ENCODE measurements at regions not wholly inside any gene's neighbourhood (a gene's known extent, or its start where the extent isn't known, plus 50 kb on each side); places are given as distances from the start of the nearest gene placed in this dataset.

- Histone ChIP-seq H3K27ac (ENCODE audit: low read depth, low read length) (no peak overlapping the region), H3K4me3 (ENCODE audit: low read depth, low read length) (no peak overlapping the region), H3K9me3 (ENCODE audit: control insufficient read depth, insufficient read depth, low read length) (no peaks in the 10 kb centered on the region), H3K27me3 (ENCODE audit: control insufficient read depth, insufficient read depth, low read length) (no peaks in the 10 kb centered on the region), H3K4me1 (ENCODE audit: control insufficient read depth, insufficient read depth, low read length) (no peaks in the 10 kb centered on the region), H3K36me3 (ENCODE audit: control insufficient read depth, insufficient read depth, low read length) (no peaks in the 10 kb centered on the region)
- WGBS (ENCODE audit: insufficient coverage) = 83% methylated on average over 1 of the region's 2 CpGs
- DNase-seq (ENCODE audit: low read depth in 4 of 6, low spot score in 6 of 6) = no peak
Measured at GRCh38 chr2:150153646-150154307, 333.7 kb downstream of the RND3 start.

GRCh38 chr2:150152230-150152629 lies 335.2 kb downstream of the RND3 start:
- Histone ChIP-seq H3K27me3 (ENCODE audit: control insufficient read depth, insufficient read depth, low read length) (no peaks in the 10 kb centered on the region), H3K9me3 (ENCODE audit: control insufficient read depth, insufficient read depth, low read length) (no peaks in the 10 kb centered on the region), H3K27ac (ENCODE audit: low read depth, low read length) (no peak overlapping the region), H3K4me3 (ENCODE audit: low read depth, low read length) (no peak overlapping the region), H3K4me1 (ENCODE audit: control insufficient read depth, insufficient read depth, low read length) (no peaks in the 10 kb centered on the region), H3K36me3 (ENCODE audit: control insufficient read depth, insufficient read depth, low read length) (no peaks in the 10 kb centered on the region)
- DNase-seq (ENCODE audit: low read depth in 4 of 6, low spot score in 6 of 6) = no peak
- WGBS (ENCODE audit: insufficient coverage) = no CpG with 5 or more reads among the region's 2 CpGs

- Histone ChIP-seq H3K4me1 (ENCODE audit: control insufficient read depth, insufficient read depth, low read length) (no peaks in the 10 kb centered on the region), H3K27me3 (ENCODE audit: control insufficient read depth, insufficient read depth, low read length) (no peaks in the 10 kb centered on the region), H3K27ac (ENCODE audit: low read depth, low read length) (no peak overlapping the region), H3K36me3 (ENCODE audit: control insufficient read depth, insufficient read depth, low read length) (no peaks in the 10 kb centered on the region), H3K9me3 (ENCODE audit: control insufficient read depth, insufficient read depth, low read length) (no peaks in the 10 kb centered on the region), H3K4me3 (ENCODE audit: low read depth, low read length) (no peak overlapping the region)
- WGBS (ENCODE audit: insufficient coverage) = no CpG with 5 or more reads among the region's 2 CpGs
- no peak for DNase-seq (ENCODE audit: low read depth in 4 of 6, low spot score in 6 of 6)
Measured at GRCh38 chr2:150150144-150150543, 337.3 kb downstream of the RND3 start.

GRCh38 chr2:150147889-150148683 lies 339.4 kb downstream of the RND3 start:
- H3K4me1 ChIP-seq (ENCODE audit: control insufficient read depth, insufficient read depth, low read length) = no peaks in the 10 kb centered on the region
- H3K9me3 ChIP-seq (ENCODE audit: control insufficient read depth, insufficient read depth, low read length) = no peaks in the 10 kb centered on the region
- no peak overlapping the region for H3K27ac ChIP-seq (ENCODE audit: low read depth, low read length)
- 78% methylated on average over 4 of the region's 6 CpGs for WGBS (ENCODE audit: insufficient coverage)
- no peaks in the 10 kb centered on the region for H3K27me3 ChIP-seq (ENCODE audit: control insufficient read depth, insufficient read depth, low read length)
- no peak for DNase-seq (ENCODE audit: low read depth in 4 of 6, low spot score in 6 of 6)
- H3K36me3 ChIP-seq (ENCODE audit: control insufficient read depth, insufficient read depth, low read length) = no peaks in the 10 kb centered on the region
- H3K4me3 ChIP-seq (ENCODE audit: low read depth, low read length) = no peak overlapping the region

GRCh38 chr2:150146879-150147278 lies 340.6 kb downstream of the RND3 start:
- Histone ChIP-seq H3K27ac (ENCODE audit: low read depth, low read length) (no peak overlapping the region), H3K36me3 (ENCODE audit: control insufficient read depth, insufficient read depth, low read length) (no peaks in the 10 kb centered on the region), H3K9me3 (ENCODE audit: control insufficient read depth, insufficient read depth, low read length) (no peaks in the 10 kb centered on the region), H3K27me3 (ENCODE audit: control insufficient read depth, insufficient read depth, low read length) (no peaks in the 10 kb centered on the region), H3K4me1 (ENCODE audit: control insufficient read depth, insufficient read depth, low read length) (no peaks in the 10 kb centered on the region), H3K4me3 (ENCODE audit: low read depth, low read length) (no peak overlapping the region)
- WGBS (ENCODE audit: insufficient coverage) = no CpG with 5 or more reads among the region's 1 CpG
- DNase-seq (ENCODE audit: low read depth in 4 of 6, low spot score in 6 of 6) = no peak

DNA sequence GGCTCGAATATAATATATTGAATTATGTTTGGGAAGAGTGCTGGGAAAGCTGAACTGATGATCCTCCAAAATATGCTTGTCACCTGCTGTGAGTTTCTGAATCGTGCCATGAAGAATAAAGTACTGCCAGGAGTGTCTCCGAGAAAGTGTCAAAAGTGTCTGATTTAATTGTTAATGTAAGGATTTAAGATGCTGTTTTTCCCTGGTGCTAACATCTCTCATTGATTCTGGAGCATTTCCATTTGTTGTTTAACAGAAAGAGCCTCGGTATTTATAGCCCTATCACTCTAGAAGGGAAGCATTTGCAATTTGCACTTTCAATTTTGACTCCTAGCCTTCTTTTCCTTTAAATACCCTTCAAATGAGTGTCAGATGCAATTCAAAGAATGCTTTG lies 342.2 kb downstream of the RND3 start:
- peak in 1 of 6 donors; percentile 55 for DNase-seq (ENCODE audit: low read depth in 4 of 6, low spot score in 6 of 6)
- H3K36me3 ChIP-seq (ENCODE audit: control insufficient read depth, insufficient read depth, low read length) = no peaks in the 10 kb centered on the region
- no peaks in the 10 kb centered on the region for H3K27me3 ChIP-seq (ENCODE audit: control insufficient read depth, insufficient read depth, low read length)
- 39% methylated on average over 4 of the region's 4 CpGs for WGBS (ENCODE audit: insufficient coverage)
- H3K9me3 ChIP-seq (ENCODE audit: control insufficient read depth, insufficient read depth, low read length) = no peaks in the 10 kb centered on the region
- H3K4me1 ChIP-seq (ENCODE audit: control insufficient read depth, insufficient read depth, low read length) = no peaks in the 10 kb centered on the region
- no peak overlapping the region for H3K27ac ChIP-seq (ENCODE audit: low read depth, low read length)
- no peak overlapping the region for H3K4me3 ChIP-seq (ENCODE audit: low read depth, low read length)

DNA sequence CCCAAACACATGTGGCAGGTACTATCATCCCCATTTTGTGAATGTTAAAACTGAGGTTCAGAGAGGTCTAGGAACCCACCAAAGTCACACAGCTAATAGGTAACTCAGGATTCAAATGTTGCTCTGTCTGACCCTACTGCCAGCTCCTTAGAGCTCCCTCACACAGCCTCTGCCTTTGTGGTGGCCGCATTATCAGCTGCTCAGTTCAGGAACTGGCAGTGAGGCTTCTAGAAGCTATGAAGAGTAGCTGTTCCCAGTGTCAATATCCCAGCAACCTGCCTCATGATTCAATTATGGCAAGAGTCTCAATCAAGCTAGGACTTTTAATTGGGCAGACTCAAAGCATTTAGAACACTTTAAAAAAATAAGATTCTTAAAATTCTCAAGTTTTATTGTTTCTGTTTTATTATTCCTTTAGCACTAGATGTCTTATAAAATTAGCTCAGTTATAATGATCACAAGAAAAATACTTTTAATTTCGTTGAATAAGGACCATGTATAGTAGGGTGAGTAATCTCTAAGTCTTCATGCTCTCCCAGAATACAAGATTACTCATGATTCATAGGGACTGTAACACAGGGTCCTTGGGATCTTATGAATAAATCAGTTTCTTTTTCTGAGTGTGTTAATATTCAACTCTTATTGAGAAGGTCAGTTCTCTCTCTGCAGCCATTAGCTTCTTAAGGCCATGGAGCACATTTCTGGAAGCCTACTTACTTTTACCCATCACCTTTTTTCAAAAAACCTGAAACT lies 342.7 kb downstream of the RND3 start:
- Histone ChIP-seq H3K27ac (ENCODE audit: low read depth, low read length) (no peak overlapping the region), H3K4me1 (ENCODE audit: control insufficient read depth, insufficient read depth, low read length) (no peaks in the 10 kb centered on the region), H3K36me3 (ENCODE audit: control insufficient read depth, insufficient read depth, low read length) (no peaks in the 10 kb centered on the region), H3K9me3 (ENCODE audit: control insufficient read depth, insufficient read depth, low read length) (no peaks in the 10 kb centered on the region), H3K27me3 (ENCODE audit: control insufficient read depth, insufficient read depth, low read length) (no peaks in the 10 kb centered on the region), H3K4me3 (ENCODE audit: low read depth, low read length) (no peak overlapping the region)
- no peak for DNase-seq (ENCODE audit: low read depth in 4 of 6, low spot score in 6 of 6)
- no CpG with 5 or more reads among the region's 2 CpGs for WGBS (ENCODE audit: insufficient coverage)

GRCh38 chr2:150143087-150143536 lies 344.4 kb downstream of the RND3 start:
- H3K4me3 ChIP-seq (ENCODE audit: low read depth, low read length) = no peak overlapping the region
- no peaks in the 10 kb centered on the region for H3K36me3 ChIP-seq (ENCODE audit: control insufficient read depth, insufficient read depth, low read length)
- H3K9me3 ChIP-seq (ENCODE audit: control insufficient read depth, insufficient read depth, low read length) = no peaks in the 10 kb centered on the region
- no peak overlapping the region for H3K27ac ChIP-seq (ENCODE audit: low read depth, low read length)
- no peak for DNase-seq (ENCODE audit: low read depth in 4 of 6, low spot score in 6 of 6)
- H3K4me1 ChIP-seq (ENCODE audit: control insufficient read depth, insufficient read depth, low read length) = no peaks in the 10 kb centered on the region
- WGBS (ENCODE audit: insufficient coverage) = 95% methylated on average over 4 of the region's 7 CpGs
- H3K27me3 ChIP-seq (ENCODE audit: control insufficient read depth, insufficient read depth, low read length) = no peaks in the 10 kb centered on the region

DNA sequence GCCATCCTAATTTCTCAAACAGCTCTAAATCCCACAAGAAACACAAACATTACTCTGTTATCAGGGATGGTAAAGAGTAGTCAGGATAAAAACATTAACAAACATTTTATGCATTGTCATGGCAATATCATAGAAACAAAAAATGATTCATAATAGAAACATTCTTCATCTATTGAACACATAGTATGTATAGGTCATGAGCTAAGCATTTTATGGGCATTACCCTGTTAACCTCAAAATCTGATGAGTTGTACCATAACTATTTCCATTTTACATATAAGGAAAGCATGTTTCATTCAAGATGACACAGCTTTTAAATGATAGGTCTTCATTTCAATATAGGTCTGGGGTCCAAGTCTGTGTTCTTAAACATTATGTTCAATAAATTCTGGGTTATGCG lies 344.9 kb downstream of the RND3 start:
- WGBS (ENCODE audit: insufficient coverage) = no CpG with 5 or more reads among the region's 1 CpG
- Histone ChIP-seq H3K27ac (ENCODE audit: low read depth, low read length) (no peak overlapping the region), H3K4me1 (ENCODE audit: control insufficient read depth, insufficient read depth, low read length) (no peaks in the 10 kb centered on the region), H3K27me3 (ENCODE audit: control insufficient read depth, insufficient read depth, low read length) (no peaks in the 10 kb centered on the region), H3K4me3 (ENCODE audit: low read depth, low read length) (no peak overlapping the region), H3K36me3 (ENCODE audit: control insufficient read depth, insufficient read depth, low read length) (no peaks in the 10 kb centered on the region), H3K9me3 (ENCODE audit: control insufficient read depth, insufficient read depth, low read length) (no peaks in the 10 kb centered on the region)
- DNase-seq (ENCODE audit: low read depth in 4 of 6, low spot score in 6 of 6) = no peak
